ENCODE measurements at regions not wholly inside any gene's neighbourhood (a gene's known extent, or its start where the extent isn't known, plus 50 kb on each side); places are given as distances from the start of the nearest gene placed in this dataset.

DNA sequence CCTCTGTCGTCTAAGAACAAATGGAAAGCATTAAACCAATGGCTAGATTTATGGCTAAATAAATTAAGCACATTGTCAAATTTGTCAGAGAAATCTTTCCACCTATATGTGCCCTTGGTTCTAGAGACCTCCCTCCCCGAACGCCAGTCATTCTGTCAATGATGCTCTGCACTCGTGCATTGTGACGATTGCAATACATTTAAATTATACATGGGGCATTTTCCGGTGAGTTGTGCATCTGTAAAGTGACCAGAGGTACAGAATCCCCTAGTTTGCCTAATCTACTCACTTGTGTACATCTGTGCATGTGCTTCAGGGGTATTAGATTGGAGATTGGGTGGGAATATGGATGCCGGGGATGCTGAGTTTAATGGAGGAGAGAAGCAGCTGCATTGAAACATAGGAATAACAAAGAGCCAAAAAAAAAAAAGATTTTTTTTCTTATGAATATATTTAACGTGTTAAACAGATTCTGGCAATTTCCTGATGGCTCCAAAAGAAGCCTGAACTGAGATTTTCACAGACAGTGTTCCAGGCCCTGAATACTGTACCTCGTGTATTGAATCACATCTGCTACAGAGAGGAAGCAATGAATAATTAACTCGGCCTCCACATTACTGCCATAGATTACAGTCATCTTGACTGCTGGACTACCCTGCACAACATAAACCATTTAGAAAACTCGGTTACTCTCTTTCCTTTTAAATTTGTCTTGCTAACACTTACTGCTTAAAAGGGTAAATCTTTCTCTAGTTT is 149.0 kb upstream of the C1orf87 start (continued):
- TF ChIP-seq, protein P1, sequence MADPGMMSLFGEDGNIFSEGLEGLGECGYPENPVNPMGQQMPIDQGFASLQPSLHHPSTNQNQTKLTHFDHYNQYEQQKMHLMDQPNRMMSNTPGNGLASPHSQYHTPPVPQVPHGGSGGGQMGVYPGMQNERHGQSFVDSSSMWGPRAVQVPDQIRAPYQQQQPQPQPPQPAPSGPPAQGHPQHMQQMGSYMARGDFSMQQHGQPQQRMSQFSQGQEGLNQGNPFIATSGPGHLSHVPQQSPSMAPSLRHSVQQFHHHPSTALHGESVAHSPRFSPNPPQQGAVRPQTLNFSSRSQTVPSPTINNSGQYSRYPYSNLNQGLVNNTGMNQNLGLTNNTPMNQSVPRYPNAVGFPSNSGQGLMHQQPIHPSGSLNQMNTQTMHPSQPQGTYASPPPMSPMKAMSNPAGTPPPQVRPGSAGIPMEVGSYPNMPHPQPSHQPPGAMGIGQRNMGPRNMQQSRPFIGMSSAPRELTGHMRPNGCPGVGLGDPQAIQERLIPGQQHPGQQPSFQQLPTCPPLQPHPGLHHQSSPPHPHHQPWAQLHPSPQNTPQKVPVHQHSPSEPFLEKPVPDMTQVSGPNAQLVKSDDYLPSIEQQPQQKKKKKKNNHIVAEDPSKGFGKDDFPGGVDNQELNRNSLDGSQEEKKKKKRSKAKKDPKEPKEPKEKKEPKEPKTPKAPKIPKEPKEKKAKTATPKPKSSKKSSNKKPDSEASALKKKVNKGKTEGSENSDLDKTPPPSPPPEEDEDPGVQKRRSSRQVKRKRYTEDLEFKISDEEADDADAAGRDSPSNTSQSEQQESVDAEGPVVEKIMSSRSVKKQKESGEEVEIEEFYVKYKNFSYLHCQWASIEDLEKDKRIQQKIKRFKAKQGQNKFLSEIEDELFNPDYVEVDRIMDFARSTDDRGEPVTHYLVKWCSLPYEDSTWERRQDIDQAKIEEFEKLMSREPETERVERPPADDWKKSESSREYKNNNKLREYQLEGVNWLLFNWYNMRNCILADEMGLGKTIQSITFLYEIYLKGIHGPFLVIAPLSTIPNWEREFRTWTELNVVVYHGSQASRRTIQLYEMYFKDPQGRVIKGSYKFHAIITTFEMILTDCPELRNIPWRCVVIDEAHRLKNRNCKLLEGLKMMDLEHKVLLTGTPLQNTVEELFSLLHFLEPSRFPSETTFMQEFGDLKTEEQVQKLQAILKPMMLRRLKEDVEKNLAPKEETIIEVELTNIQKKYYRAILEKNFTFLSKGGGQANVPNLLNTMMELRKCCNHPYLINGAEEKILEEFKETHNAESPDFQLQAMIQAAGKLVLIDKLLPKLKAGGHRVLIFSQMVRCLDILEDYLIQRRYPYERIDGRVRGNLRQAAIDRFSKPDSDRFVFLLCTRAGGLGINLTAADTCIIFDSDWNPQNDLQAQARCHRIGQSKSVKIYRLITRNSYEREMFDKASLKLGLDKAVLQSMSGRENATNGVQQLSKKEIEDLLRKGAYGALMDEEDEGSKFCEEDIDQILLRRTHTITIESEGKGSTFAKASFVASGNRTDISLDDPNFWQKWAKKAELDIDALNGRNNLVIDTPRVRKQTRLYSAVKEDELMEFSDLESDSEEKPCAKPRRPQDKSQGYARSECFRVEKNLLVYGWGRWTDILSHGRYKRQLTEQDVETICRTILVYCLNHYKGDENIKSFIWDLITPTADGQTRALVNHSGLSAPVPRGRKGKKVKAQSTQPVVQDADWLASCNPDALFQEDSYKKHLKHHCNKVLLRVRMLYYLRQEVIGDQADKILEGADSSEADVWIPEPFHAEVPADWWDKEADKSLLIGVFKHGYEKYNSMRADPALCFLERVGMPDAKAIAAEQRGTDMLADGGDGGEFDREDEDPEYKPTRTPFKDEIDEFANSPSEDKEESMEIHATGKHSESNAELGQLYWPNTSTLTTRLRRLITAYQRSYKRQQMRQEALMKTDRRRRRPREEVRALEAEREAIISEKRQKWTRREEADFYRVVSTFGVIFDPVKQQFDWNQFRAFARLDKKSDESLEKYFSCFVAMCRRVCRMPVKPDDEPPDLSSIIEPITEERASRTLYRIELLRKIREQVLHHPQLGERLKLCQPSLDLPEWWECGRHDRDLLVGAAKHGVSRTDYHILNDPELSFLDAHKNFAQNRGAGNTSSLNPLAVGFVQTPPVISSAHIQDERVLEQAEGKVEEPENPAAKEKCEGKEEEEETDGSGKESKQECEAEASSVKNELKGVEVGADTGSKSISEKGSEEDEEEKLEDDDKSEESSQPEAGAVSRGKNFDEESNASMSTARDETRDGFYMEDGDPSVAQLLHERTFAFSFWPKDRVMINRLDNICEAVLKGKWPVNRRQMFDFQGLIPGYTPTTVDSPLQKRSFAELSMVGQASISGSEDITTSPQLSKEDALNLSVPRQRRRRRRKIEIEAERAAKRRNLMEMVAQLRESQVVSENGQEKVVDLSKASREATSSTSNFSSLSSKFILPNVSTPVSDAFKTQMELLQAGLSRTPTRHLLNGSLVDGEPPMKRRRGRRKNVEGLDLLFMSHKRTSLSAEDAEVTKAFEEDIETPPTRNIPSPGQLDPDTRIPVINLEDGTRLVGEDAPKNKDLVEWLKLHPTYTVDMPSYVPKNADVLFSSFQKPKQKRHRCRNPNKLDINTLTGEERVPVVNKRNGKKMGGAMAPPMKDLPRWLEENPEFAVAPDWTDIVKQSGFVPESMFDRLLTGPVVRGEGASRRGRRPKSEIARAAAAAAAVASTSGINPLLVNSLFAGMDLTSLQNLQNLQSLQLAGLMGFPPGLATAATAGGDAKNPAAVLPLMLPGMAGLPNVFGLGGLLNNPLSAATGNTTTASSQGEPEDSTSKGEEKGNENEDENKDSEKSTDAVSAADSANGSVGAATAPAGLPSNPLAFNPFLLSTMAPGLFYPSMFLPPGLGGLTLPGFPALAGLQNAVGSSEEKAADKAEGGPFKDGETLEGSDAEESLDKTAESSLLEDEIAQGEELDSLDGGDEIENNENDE (IDR thresholded peaks at IDR 0.05; ENCODE audit: insufficient replicate concordance, low read length): no peak
- TF ChIP-seq ASH2L (IDR thresholded peaks at IDR 0.05; ENCODE audit: low read length): no peak
- TF ChIP-seq CBX5 (IDR thresholded peaks at IDR 0.05; ENCODE audit: low read depth, low read length): no peak
- TF ChIP-seq BACH1 (IDR thresholded peaks at IDR 0.05; ENCODE audit: low read length): no peak
- TF ChIP-seq MAFK (IDR thresholded peaks at IDR 0.05; ENCODE audit: low read depth, low read length): no peak
- TF ChIP-seq TEAD4 (IDR thresholded peaks at IDR 0.05; ENCODE audit: low read depth, low read length): no peak
- TF ChIP-seq TAF7 (optimal IDR thresholded peaks at IDR 0.05; ENCODE audit: borderline replicate concordance, low read depth, low read length): no peak
- no peak for TF ChIP-seq RAD21 (IDR thresholded peaks at IDR 0.05 in 1 of 2, conservative IDR thresholded peaks at IDR 0.05 in 1 of 2; ENCODE audit: low read depth in 2 of 2, low read length in 2 of 2)
- no peak for TF ChIP-seq SIX5 (IDR thresholded peaks at IDR 0.05; ENCODE audit: low read depth, low read length)
